ENCODE measurements at regions not wholly inside any gene's neighbourhood (a gene's known extent, or its start where the extent isn't known, plus 50 kb on each side); places are given as distances from the start of the nearest gene placed in this dataset.

- H3K9me2 ChIP-seq (ENCODE audit: insufficient read depth, low read length) = no peaks in the 10 kb centered on the region
- TF ChIP-seq EP300 (conservative IDR thresholded peaks at IDR 0.05; ENCODE audit: poor library complexity, severe bottlenecking) (no peak), RAD21 (conservative IDR thresholded peaks at IDR 0.05) (no peak), SMC3 (conservative IDR thresholded peaks at IDR 0.05; ENCODE audit: poor library complexity) (no peak), POLR2AphosphoS5 (IDR thresholded peaks at IDR 0.05) (no peak), TAF1 (IDR thresholded peaks at IDR 0.05; ENCODE audit: low read depth) (no peak), REST (IDR thresholded peaks at IDR 0.05; ENCODE audit: borderline replicate concordance) (no peak), CTCF (IDR thresholded peaks at IDR 0.05; ENCODE audit: poor library complexity, severe bottlenecking) (no peak), EZH2 (IDR thresholded peaks at IDR 0.05; ENCODE audit: borderline replicate concordance, insufficient read depth, low read length, poor library complexity, severe bottlenecking) (no peak), MXI1 (conservative IDR thresholded peaks at IDR 0.05; ENCODE audit: poor library complexity, severe bottlenecking) (no peak)
- H3K4me3 ChIP-seq (ENCODE audit: low read length) = no peak overlapping the region
- H3K27ac ChIP-seq (ENCODE audit: low read length) = no peak overlapping the region
- H3F3A ChIP-seq (ENCODE audit: insufficient read depth, low read length, poor library complexity, severe bottlenecking) = no peaks in the 10 kb centered on the region
- H3K4me2 ChIP-seq (ENCODE audit: low read length) = no peak overlapping the region
- no peaks in the 10 kb centered on the region for H4K20me1 ChIP-seq (ENCODE audit: insufficient read depth)
- no peak overlapping the region for H2AFZ ChIP-seq (ENCODE audit: low read depth, low read length)
- no peaks in the 10 kb centered on the region for H3K79me2 ChIP-seq (replicated peaks; ENCODE audit: insufficient read depth, low read length)
- H3K9ac ChIP-seq (ENCODE audit: low read length) = no peak overlapping the region
- no peaks in the 10 kb centered on the region for H3K36me3 ChIP-seq (ENCODE audit: insufficient read depth, low read length)
- no peaks in the 10 kb centered on the region for H3K9me3 ChIP-seq (ENCODE audit: low read length)
- no peaks in the 10 kb centered on the region for H3K27me3 ChIP-seq (ENCODE audit: insufficient read depth, low read depth, low read length)
Measured at GRCh38 chr6:15037253-15037652, 208.6 kb upstream of the JARID2 start.

GRCh38 chr6:15038013-15038791, 207.7 kb upstream of the JARID2 start:
- Histone ChIP-seq H4K20me1 (ENCODE audit: insufficient read depth) (no peaks in the 10 kb centered on the region), H3K36me3 (ENCODE audit: insufficient read depth, low read length) (no peaks in the 10 kb centered on the region), H3K27me3 (ENCODE audit: insufficient read depth, low read depth, low read length) (no peaks in the 10 kb centered on the region), H3K9me3 (ENCODE audit: low read length) (no peaks in the 10 kb centered on the region), H3K79me2 (replicated peaks; ENCODE audit: insufficient read depth, low read length) (no peaks in the 10 kb centered on the region), H3K9ac (ENCODE audit: low read length) (no peak overlapping the region), H3F3A (ENCODE audit: insufficient read depth, low read length, poor library complexity, severe bottlenecking) (no peaks in the 10 kb centered on the region), H3K27ac (ENCODE audit: low read length) (no peak overlapping the region), H3K4me2 (ENCODE audit: low read length) (no peak overlapping the region), H3K9me2 (ENCODE audit: insufficient read depth, low read length) (no peaks in the 10 kb centered on the region), H2AFZ (ENCODE audit: low read depth, low read length) (no peak overlapping the region), H3K4me3 (ENCODE audit: low read length) (no peak overlapping the region)
- TF ChIP-seq TAF1 (IDR thresholded peaks at IDR 0.05; ENCODE audit: low read depth) = no peak
- TF ChIP-seq SMC3 (conservative IDR thresholded peaks at IDR 0.05; ENCODE audit: poor library complexity) = no peak
- no peak for TF ChIP-seq POLR2AphosphoS5 (IDR thresholded peaks at IDR 0.05)
- no peak for TF ChIP-seq CTCF (IDR thresholded peaks at IDR 0.05; ENCODE audit: poor library complexity, severe bottlenecking)
- TF ChIP-seq EZH2 (IDR thresholded peaks at IDR 0.05; ENCODE audit: borderline replicate concordance, insufficient read depth, low read length, poor library complexity, severe bottlenecking) = no peak
- no peak for TF ChIP-seq REST (IDR thresholded peaks at IDR 0.05; ENCODE audit: borderline replicate concordance)
- no peak for TF ChIP-seq MXI1 (conservative IDR thresholded peaks at IDR 0.05; ENCODE audit: poor library complexity, severe bottlenecking)
- no peak for TF ChIP-seq EP300 (conservative IDR thresholded peaks at IDR 0.05; ENCODE audit: poor library complexity, severe bottlenecking)
- TF ChIP-seq RAD21 (conservative IDR thresholded peaks at IDR 0.05) = no peak
